KMS-11 (cell line): ENCODE measurements at regions not wholly inside any gene's neighbourhood (a gene's known extent, or its start where the extent isn't known, plus 50 kb on each side); places are given as distances from the start of the nearest gene placed in this dataset.

Experiments
- H2AFZ ChIP-seq: fragments of 200-600 bp; sonication (generic); 2 replicates; pipeline ENCODE4 v1.6.1; 2016; ENCODE audit warnings: antibody characterized with exemption, mixed run types, low read depth
- H3K27ac ChIP-seq: fragments of 200-600 bp; sonication (generic); 2 replicates; pipeline ENCODE4 v1.6.1; 2016; ENCODE audit warnings: mild to moderate bottlenecking, mixed run types
- H3K27me3 ChIP-seq: fragments of 200-600 bp; sonication (generic); 2 replicates; pipeline ENCODE4 v1.6.1; 2017; ENCODE audit warnings: mild to moderate bottlenecking, low read depth, mixed run types, moderate library complexity; ENCODE audit not compliant: insufficient read depth
- H3K36me3 ChIP-seq: fragments of 200-600 bp; sonication (generic); 2 replicates; pipeline ENCODE4 v1.6.1; 2017; ENCODE audit warnings: mild to moderate bottlenecking, mixed run types; ENCODE audit not compliant: insufficient read depth
- H3K4me1 ChIP-seq: fragments of 200-600 bp; sonication (generic); 2 replicates; pipeline ENCODE4 v1.6.1; 2016; ENCODE audit warnings: mild to moderate bottlenecking, low read depth, mixed run types; ENCODE audit not compliant: poor library complexity, severe bottlenecking
- H3K4me2 ChIP-seq: fragments of 200-600 bp; sonication (generic); 2 replicates; pipeline ENCODE4 v1.7.0; 2016; ENCODE audit warnings: mild to moderate bottlenecking, mixed run types
- H3K4me3 ChIP-seq: fragments of 200-600 bp; sonication (generic); IDR thresholded peaks from 2 replicates; pipeline ENCODE4 v1.6.1; 2017; ENCODE audit warnings: low read depth, low read length, mixed read lengths; ENCODE audit not compliant: insufficient read depth
- H3K79me2 ChIP-seq: fragments of 200-600 bp; sonication (generic); 2 replicates; pipeline ENCODE4 v1.6.1; 2016; ENCODE audit warnings: low read depth, mixed run types; ENCODE audit not compliant: insufficient read depth
- H3K9ac ChIP-seq: fragments of 200-600 bp; sonication (generic); 2 replicates; pipeline ENCODE4 v1.6.1; 2016; ENCODE audit warnings: mild to moderate bottlenecking, mixed run types
- H4K20me1 ChIP-seq: fragments of 200-600 bp; sonication (generic); 2 replicates; pipeline ENCODE4 v1.6.1; 2016; ENCODE audit warnings: mild to moderate bottlenecking, mixed run types; ENCODE audit not compliant: insufficient read depth
- TF ChIP-seq, protein P1 (sequence below): fragments of 200-600 bp; sonication (generic); conservative IDR thresholded peaks from 2 replicates; pipeline ENCODE4 v1.6.1; 2017; ENCODE audit warnings: low read depth, mild to moderate bottlenecking, antibody characterized with exemption, low read length, moderate library complexity, mixed read lengths

- no peak overlapping the region for H3K4me2 ChIP-seq
- no peaks in the 10 kb centered on the region for H4K20me1 ChIP-seq
- no peak overlapping the region for H3K27ac ChIP-seq
- H3K9ac ChIP-seq = no peak overlapping the region
- no peaks in the 10 kb centered on the region for H3K79me2 ChIP-seq
- no peak overlapping the region for H3K4me3 ChIP-seq
- no peaks in the 10 kb centered on the region for H3K36me3 ChIP-seq
- H3K4me1 ChIP-seq = no peaks in the 10 kb centered on the region
- TF ChIP-seq, protein P1, sequence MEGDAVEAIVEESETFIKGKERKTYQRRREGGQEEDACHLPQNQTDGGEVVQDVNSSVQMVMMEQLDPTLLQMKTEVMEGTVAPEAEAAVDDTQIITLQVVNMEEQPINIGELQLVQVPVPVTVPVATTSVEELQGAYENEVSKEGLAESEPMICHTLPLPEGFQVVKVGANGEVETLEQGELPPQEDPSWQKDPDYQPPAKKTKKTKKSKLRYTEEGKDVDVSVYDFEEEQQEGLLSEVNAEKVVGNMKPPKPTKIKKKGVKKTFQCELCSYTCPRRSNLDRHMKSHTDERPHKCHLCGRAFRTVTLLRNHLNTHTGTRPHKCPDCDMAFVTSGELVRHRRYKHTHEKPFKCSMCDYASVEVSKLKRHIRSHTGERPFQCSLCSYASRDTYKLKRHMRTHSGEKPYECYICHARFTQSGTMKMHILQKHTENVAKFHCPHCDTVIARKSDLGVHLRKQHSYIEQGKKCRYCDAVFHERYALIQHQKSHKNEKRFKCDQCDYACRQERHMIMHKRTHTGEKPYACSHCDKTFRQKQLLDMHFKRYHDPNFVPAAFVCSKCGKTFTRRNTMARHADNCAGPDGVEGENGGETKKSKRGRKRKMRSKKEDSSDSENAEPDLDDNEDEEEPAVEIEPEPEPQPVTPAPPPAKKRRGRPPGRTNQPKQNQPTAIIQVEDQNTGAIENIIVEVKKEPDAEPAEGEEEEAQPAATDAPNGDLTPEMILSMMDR = no peak
- H2AFZ ChIP-seq = no peak overlapping the region
- H3K27me3 ChIP-seq = no peaks in the 10 kb centered on the region
Measured at GRCh38 chrX:15158736-15159406, 111.0 kb downstream of the ASB9 start.

DNA sequence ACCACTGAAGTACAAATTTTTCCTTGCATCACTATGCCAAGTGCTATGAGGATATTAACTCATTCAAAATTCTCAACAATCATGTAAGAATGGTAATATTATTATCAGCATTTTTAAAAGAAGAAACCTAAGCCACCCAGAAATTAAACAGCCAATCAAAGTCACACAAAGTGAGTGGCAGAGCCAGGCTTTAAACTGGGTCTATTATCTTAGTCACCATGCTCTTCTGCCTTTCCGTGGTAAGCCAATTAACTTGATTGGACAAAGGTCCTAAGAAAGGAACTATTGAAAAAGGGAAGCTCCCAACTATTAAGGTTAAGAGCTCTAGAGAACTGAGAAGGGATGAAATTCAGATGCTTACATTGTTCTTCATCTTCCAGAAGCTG is 111.5 kb downstream of the ASB9 start:
- H3K4me2 ChIP-seq = no peak overlapping the region
- no peak overlapping the region for H2AFZ ChIP-seq
- no peaks in the 10 kb centered on the region for H3K4me1 ChIP-seq
- H3K79me2 ChIP-seq = no peaks in the 10 kb centered on the region
- H3K4me3 ChIP-seq = no peak overlapping the region
- no peak overlapping the region for H3K9ac ChIP-seq
- no peaks in the 10 kb centered on the region for H3K36me3 ChIP-seq
- H3K27me3 ChIP-seq = no peaks in the 10 kb centered on the region
- TF ChIP-seq, protein P1 = no peak
- no peaks in the 10 kb centered on the region for H4K20me1 ChIP-seq
- no peak overlapping the region for H3K27ac ChIP-seq

GRCh38 chrX:15157624-15158023 is 112.3 kb downstream of the ASB9 start:
- H3K27ac ChIP-seq = no peak overlapping the region
- H3K79me2 ChIP-seq = no peaks in the 10 kb centered on the region
- no peaks in the 10 kb centered on the region for H3K4me1 ChIP-seq
- TF ChIP-seq, protein P1 = no peak
- no peaks in the 10 kb centered on the region for H3K27me3 ChIP-seq
- H2AFZ ChIP-seq = no peak overlapping the region
- no peaks in the 10 kb centered on the region for H4K20me1 ChIP-seq
- no peaks in the 10 kb centered on the region for H3K36me3 ChIP-seq
- H3K4me3 ChIP-seq = no peak overlapping the region
- no peak overlapping the region for H3K9ac ChIP-seq
- H3K4me2 ChIP-seq = no peak overlapping the region

DNA sequence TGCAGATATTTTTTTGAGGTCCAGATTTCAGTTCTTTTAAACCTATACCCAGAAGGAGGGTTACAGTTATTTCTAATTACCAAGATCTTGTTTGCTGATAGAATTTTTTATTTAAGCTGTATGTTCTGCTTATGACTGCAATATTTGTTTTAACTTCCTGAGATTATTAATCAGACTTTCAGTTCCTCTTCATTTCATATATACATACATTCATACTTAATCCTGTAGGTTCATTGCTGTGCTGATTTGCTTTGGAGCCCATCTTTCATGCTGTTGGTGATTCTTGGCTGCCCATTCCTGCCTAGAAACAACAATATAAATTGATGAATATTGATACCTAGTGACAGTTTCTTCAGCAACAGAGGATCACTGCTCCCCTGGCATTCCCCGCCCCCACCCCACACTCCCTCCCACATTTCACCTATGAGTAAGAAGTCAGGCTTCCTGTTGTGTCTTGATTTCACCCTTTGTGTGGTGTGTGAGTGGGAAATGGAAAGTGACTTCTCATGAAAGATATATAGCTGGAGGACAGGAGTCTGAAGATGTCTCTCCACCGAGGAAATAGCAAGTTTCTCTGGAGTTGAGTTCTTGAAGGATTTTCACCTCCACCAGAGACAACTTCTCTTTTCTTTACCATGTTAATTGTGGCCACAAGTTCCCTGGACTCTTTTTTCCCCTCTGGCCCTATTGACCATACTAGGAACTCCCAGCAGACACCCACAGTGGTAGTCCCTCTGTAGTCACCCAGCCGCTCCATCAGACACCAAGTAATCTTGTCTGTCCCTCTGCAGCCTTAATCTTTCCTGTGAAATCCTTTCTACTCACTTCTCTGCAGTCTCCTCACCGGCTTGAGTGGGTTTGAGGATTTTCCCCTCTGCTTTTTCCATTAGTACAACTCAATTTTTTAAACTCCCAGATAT is 118.4 kb downstream of the ASB9 start:
- Histone ChIP-seq H3K4me3 (no peak overlapping the region), H3K9ac (no peak overlapping the region), H3K4me1 (no peaks in the 10 kb centered on the region), H3K27ac (no peak overlapping the region), H2AFZ (no peak overlapping the region), H3K36me3 (no peaks in the 10 kb centered on the region), H3K79me2 (no peaks in the 10 kb centered on the region), H3K27me3 (no peaks in the 10 kb centered on the region), H3K4me2 (no peak overlapping the region), H4K20me1 (no peaks in the 10 kb centered on the region)
- TF ChIP-seq, protein P1 = no peak
